ENCODE measurements at regions not wholly inside any gene's neighbourhood (a gene's known extent, or its start where the extent isn't known, plus 50 kb on each side); places are given as distances from the start of the nearest gene placed in this dataset.

DNA sequence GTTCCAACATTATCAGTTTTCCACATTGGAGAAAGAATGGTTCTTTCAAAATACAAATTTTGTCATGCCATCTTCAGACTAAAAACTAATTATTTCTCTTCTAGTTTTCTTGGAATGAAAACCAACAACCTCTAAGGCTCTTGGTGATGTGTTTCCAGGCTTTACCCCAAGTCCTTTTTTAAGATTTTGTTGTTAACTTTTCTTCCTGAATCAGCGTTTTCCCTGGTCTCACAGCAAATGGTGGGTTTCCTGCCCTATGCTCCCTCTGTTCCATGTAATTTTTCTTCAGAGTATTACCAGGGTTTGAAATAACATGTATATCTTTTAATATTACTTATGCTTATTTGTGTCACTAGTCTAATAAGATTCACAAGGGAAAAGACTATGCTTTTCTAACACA lies 1311.9 kb downstream of the LRFN5 start:
- TF ChIP-seq, protein P1, sequence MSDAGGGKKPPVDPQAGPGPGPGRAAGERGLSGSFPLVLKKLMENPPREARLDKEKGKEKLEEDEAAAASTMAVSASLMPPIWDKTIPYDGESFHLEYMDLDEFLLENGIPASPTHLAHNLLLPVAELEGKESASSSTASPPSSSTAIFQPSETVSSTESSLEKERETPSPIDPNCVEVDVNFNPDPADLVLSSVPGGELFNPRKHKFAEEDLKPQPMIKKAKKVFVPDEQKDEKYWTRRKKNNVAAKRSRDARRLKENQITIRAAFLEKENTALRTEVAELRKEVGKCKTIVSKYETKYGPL (CRISPR knock-in tag; IDR thresholded peaks at IDR 0.05): no peak
- TF ChIP-seq GTF3A (CRISPR knock-in tag; conservative IDR thresholded peaks at IDR 0.05) (no peak), ONECUT2 (CRISPR knock-in tag; IDR thresholded peaks at IDR 0.05) (no peak), ZNF549 (CRISPR knock-in tag; IDR thresholded peaks at IDR 0.05) (no peak), ZNF33A (CRISPR knock-in tag; IDR thresholded peaks at IDR 0.05; ENCODE audit: borderline replicate concordance) (no peak), ZNF446 (CRISPR knock-in tag; IDR thresholded peaks at IDR 0.05) (no peak), EP300 (IDR thresholded peaks at IDR 0.05; ENCODE audit: low read depth in 2 of 2, low read length in 2 of 2) (no peak), EP300 (CRISPR knock-in tag; IDR thresholded peaks at IDR 0.05; ENCODE audit: borderline replicate concordance) (no peak), RAD21 (CRISPR knock-in tag; IDR thresholded peaks at IDR 0.05) (no peak), RFX5 (IDR thresholded peaks at IDR 0.05; ENCODE audit: low read depth, low read length) (no peak), MLX (CRISPR knock-in tag; IDR thresholded peaks at IDR 0.05) (no peak)
